SK-N-SH treated with all-trans-retinoic acid at 6 μM for 48 hours (cell line): ENCODE measurements at regions not wholly inside any gene's neighbourhood (a gene's known extent, or its start where the extent isn't known, plus 50 kb on each side); places are given as distances from the start of the nearest gene placed in this dataset.

Experiments
- ATAC-seq: fragments of 200-7000 bp; cut with Tn5 transposase; 3 replicates; pipeline ENCODE4 v1.9.1; 2020; ENCODE audit warnings: mild to moderate bottlenecking, moderate library complexity
- ARNTL ChIP-seq: fragments of 450-650 bp; formaldehyde crosslinking; IDR thresholded peaks from 2 replicates; pipeline ENCODE4 v1.5.0; 2020; ENCODE audit warnings: low read depth, mild to moderate bottlenecking, moderate library complexity, borderline replicate concordance
- BACH2 ChIP-seq: fragments of 250-450 bp; sonication (Bioruptor Pico); IDR thresholded peaks from 2 replicates; pipeline ENCODE4 v1.9.0; 2021; ENCODE audit warnings: mild to moderate bottlenecking, borderline replicate concordance
- CREB5 ChIP-seq: fragments of 250-450 bp; sonication (Bioruptor Pico); IDR thresholded peaks from 2 replicates; pipeline ENCODE4 v1.5.1; 2020; ENCODE audit warnings: low read depth, mild to moderate bottlenecking, moderate library complexity
- CSDC2 ChIP-seq: fragments of 250-450 bp; sonication (Bioruptor Pico); IDR thresholded peaks from 2 replicates; pipeline ENCODE4 v1.5.0; 2020; ENCODE audit warnings: mild to moderate bottlenecking, moderate library complexity
- CSRNP3 ChIP-seq: fragments of 250-450 bp; sonication (Bioruptor Pico); IDR thresholded peaks from 2 replicates; pipeline ENCODE4 v1.5.1; 2021; ENCODE audit warnings: mild to moderate bottlenecking, moderate library complexity
- GLIS3 ChIP-seq: fragments of 250-450 bp; sonication (Bioruptor Pico); IDR thresholded peaks from 2 replicates; pipeline ENCODE4 v1.5.0; 2020; ENCODE audit warnings: mild to moderate bottlenecking, moderate library complexity
- ISL1 ChIP-seq: fragments of 250-450 bp; sonication (Bioruptor Pico); IDR thresholded peaks from 2 replicates; pipeline ENCODE4 v2.1.2; 2022; ENCODE audit warnings: mild to moderate bottlenecking, moderate library complexity
- OSR1 ChIP-seq: fragments of 250-450 bp; sonication (Bioruptor Pico); IDR thresholded peaks from 2 replicates; pipeline ENCODE4 v1.8.0; 2022; ENCODE audit warnings: moderate library complexity, mild to moderate bottlenecking, inconsistent platforms
- PATZ1 ChIP-seq: fragments of 250-450 bp; sonication (Bioruptor Pico); IDR thresholded peaks from 2 replicates; pipeline ENCODE4 v1.8.0; 2020; ENCODE audit warnings: mild to moderate bottlenecking, moderate library complexity, borderline replicate concordance
- POU6F1 ChIP-seq: fragments of 250-450 bp; sonication (Bioruptor Pico); IDR thresholded peaks from 2 replicates; pipeline ENCODE4 v1.8.0; 2021; ENCODE audit warnings: low read depth, mild to moderate bottlenecking, moderate library complexity, borderline replicate concordance
- PPARA ChIP-seq: fragments of 250-450 bp; sonication (Bioruptor Pico); IDR thresholded peaks from 2 replicates; pipeline ENCODE4 v1.5.0; 2020; ENCODE audit warnings: mild to moderate bottlenecking, borderline replicate concordance
- RARB ChIP-seq: fragments of 250-450 bp; sonication (Bioruptor Pico); IDR thresholded peaks from 2 replicates; pipeline ENCODE4 v1.8.0; 2021; ENCODE audit warnings: mild to moderate bottlenecking, moderate library complexity
- SNAI2 ChIP-seq: fragments of 250-450 bp; sonication (Bioruptor Pico); IDR thresholded peaks from 2 replicates; pipeline ENCODE4 v1.5.0; 2020; ENCODE audit warnings: mild to moderate bottlenecking, moderate library complexity
- TCF4 ChIP-seq: fragments of 250-450 bp; sonication (Bioruptor Pico); IDR thresholded peaks from 2 replicates; pipeline ENCODE4 v1.8.0; 2021; ENCODE audit warnings: mild to moderate bottlenecking, moderate library complexity, borderline replicate concordance
- TOX ChIP-seq: fragments of 250-450 bp; sonication (Bioruptor Pico); IDR thresholded peaks from 2 replicates; pipeline ENCODE4 v1.8.0; 2021; ENCODE audit warnings: mild to moderate bottlenecking, moderate library complexity, borderline replicate concordance
- TSHZ2 ChIP-seq: fragments of 250-450 bp; sonication (Bioruptor Pico); IDR thresholded peaks from 2 replicates; pipeline ENCODE4 v1.5.0; 2020; ENCODE audit warnings: mild to moderate bottlenecking, moderate library complexity
- ZC3H10 ChIP-seq: fragments of 250-450 bp; sonication (Bioruptor Pico); IDR thresholded peaks from 2 replicates; pipeline ENCODE4 v1.5.1; 2021; ENCODE audit warnings: mild to moderate bottlenecking, moderate library complexity
- ZFP3 ChIP-seq: fragments of 250-450 bp; sonication (Bioruptor Pico); IDR thresholded peaks from 2 replicates; pipeline ENCODE4 v1.5.0; 2020; ENCODE audit warnings: mild to moderate bottlenecking, moderate library complexity
- ZFP30 ChIP-seq: fragments of 450-650 bp; formaldehyde crosslinking; IDR thresholded peaks from 2 replicates; pipeline ENCODE4 v1.5.0; 2022; ENCODE audit warnings: mild to moderate bottlenecking, moderate library complexity
- ZNF565 ChIP-seq: fragments of 450-650 bp; formaldehyde crosslinking; conservative IDR thresholded peaks from 2 replicates; pipeline ENCODE4 v1.5.0; 2020; ENCODE audit warnings: low read depth, mild to moderate bottlenecking, moderate library complexity
- ZNF70 ChIP-seq: fragments of 450-650 bp; formaldehyde crosslinking; IDR thresholded peaks from 2 replicates; pipeline ENCODE4 v1.5.0; 2020; ENCODE audit warnings: mild to moderate bottlenecking, moderate library complexity
- ZNF8 ChIP-seq: fragments of 450-650 bp; formaldehyde crosslinking; IDR thresholded peaks from 2 replicates; pipeline ENCODE4 v1.5.0; 2020; ENCODE audit warnings: mild to moderate bottlenecking, moderate library complexity

GRCh38 chr6:19041906-19042305 lies 654.8 kb downstream of the RNF144B start:
- ATAC-seq, result no peak
- TF ChIP-seq CSRNP3 (no peak), TSHZ2 (CRISPR knock-in tag) (no peak), ZNF70 (no peak), BACH2 (no peak)
- TF ChIP-seq, all 23 proteins: peak for 0

- ATAC-seq, result no peak
- TF ChIP-seq PATZ1 (CRISPR knock-in tag) (no peak), PPARA (CRISPR knock-in tag) (no peak), CSDC2 (no peak), ZFP3 (CRISPR knock-in tag) (no peak)
Measured at GRCh38 chr6:19042420-19042819, 655.3 kb downstream of the RNF144B start.

GRCh38 chr6:19050765-19051164 lies 663.6 kb downstream of the RNF144B start:
- ATAC-seq, result no peak
- TF ChIP-seq ARNTL (CRISPR knock-in tag), result no peak
- no peak for TF ChIP-seq PATZ1 (CRISPR knock-in tag)
- no peak for TF ChIP-seq ZFP3 (CRISPR knock-in tag)
- no peak for TF ChIP-seq RARB (CRISPR knock-in tag)
- TF ChIP-seq CSDC2, result no peak
- no peak for TF ChIP-seq SNAI2
- TF ChIP-seq TOX (CRISPR knock-in tag), result no peak
- TF ChIP-seq ZNF8 (CRISPR knock-in tag), result no peak
- TF ChIP-seq GLIS3 (CRISPR knock-in tag), result no peak
- TF ChIP-seq ZNF70, result no peak
- TF ChIP-seq ZC3H10 (CRISPR knock-in tag), result no peak
- TF ChIP-seq CREB5 (CRISPR knock-in tag), result no peak
- no peak for TF ChIP-seq ISL1
- no peak for TF ChIP-seq OSR1 (CRISPR knock-in tag)
- TF ChIP-seq ZNF565, result no peak
- TF ChIP-seq POU6F1, result no peak
- TF ChIP-seq ZFP30 (CRISPR knock-in tag), result no peak
- no peak for TF ChIP-seq PPARA (CRISPR knock-in tag)
- no peak for TF ChIP-seq TCF4 (CRISPR knock-in tag)
- TF ChIP-seq, all 23 proteins: peak for 0
